ENCODE measurements at regions not wholly inside any gene's neighbourhood (a gene's known extent, or its start where the extent isn't known, plus 50 kb on each side); places are given as distances from the start of the nearest gene placed in this dataset.

DNA sequence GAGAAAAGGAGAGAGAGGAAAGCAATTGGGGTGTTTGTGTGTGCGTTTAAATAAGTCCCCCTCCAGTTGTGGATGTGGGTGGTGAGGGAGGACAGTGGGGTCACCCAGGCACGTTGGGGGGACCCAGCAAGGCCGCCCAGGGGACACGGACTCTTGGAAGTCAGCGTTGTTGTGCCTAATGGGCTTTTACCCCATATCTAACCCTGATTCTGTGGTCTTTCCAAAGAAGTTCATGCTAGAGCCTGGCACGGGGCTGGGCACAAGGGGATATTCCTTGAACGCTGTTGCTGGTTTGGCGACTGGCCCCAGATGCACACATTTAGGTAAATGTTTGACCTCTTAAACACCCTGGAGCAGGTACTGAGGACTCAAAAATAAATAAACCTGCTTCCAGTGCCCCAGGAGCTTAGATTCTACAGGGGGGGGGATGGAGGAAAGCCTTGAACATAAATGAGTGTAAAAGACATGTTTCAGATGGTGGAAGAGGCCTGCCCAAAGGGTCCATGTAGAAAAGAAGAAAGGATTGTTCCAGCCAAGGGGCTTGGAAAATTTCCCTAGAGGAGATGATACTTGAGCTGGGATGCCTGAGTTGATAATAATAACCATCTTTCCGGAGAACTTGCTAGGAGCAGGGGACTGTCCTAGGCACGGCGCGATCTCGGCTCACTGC lies 97.7 kb upstream of the SIX3 start:
- Histone ChIP-seq H3K27me3 (ENCODE audit: control insufficient read depth in 3 of 3, insufficient read depth in 3 of 3, low read depth in 1 of 3, low read length in 3 of 3) (peaks cover 0 to 54% (median 0%) of the 10 kb centered on the region in 3 experiments), H2BK15ac (ENCODE audit: low read length) (no peak overlapping the region), H2BK12ac (ENCODE audit: low read length) (no peak overlapping the region), H2BK120ac (ENCODE audit: low read depth, low read length) (no peak overlapping the region), H2AFZ (ENCODE audit: low read length) (no peak overlapping the region), H3K36me3 (replicated peaks in 1 of 2; ENCODE audit: control insufficient read depth in 2 of 2, insufficient read depth in 2 of 2, low read length in 2 of 2) (no peaks in the 10 kb centered on the region), H3K9me3 (replicated peaks in 1 of 2; ENCODE audit: control insufficient read depth in 2 of 2, insufficient read depth in 1 of 2, low read depth in 1 of 2, low read length in 2 of 2) (no peaks in the 10 kb centered on the region), H3K18ac (ENCODE audit: low read length) (peak overlapping the region; percentile 16), H3K4me1 (ENCODE audit: control insufficient read depth in 2 of 2, insufficient read depth in 1 of 2, low read depth in 1 of 2, low read length in 2 of 2) (peaks cover 0 to 5% of the 10 kb centered on the region in 2 donors), H2BK5ac (ENCODE audit: low read length) (no peak overlapping the region), H4K91ac (ENCODE audit: low read depth, low read length, poor library complexity) (no peak overlapping the region), H3K27ac (replicated peaks; ENCODE audit: low read length) (no peak overlapping the region), H3K9ac (ENCODE audit: low read depth, low read length, poor library complexity) (no peak overlapping the region), H3K4me3 (ENCODE audit: low read length in 2 of 2) (no peak overlapping the region), H3K4ac (ENCODE audit: low read length) (no peak overlapping the region), H4K8ac (ENCODE audit: low read depth, low read length) (no peak overlapping the region), H3K14ac (ENCODE audit: low read length) (no peak overlapping the region), H3K4me2 (ENCODE audit: insufficient read depth, low read length, poor library complexity, severe bottlenecking) (no peak overlapping the region), H3K79me1 (ENCODE audit: low read depth, low read length) (no peaks in the 10 kb centered on the region), H3K23ac (ENCODE audit: low read depth, low read length, poor library complexity) (no peak overlapping the region), H2AK5ac (ENCODE audit: low read depth, low read length) (no peak overlapping the region)
- no CpG with 5 or more reads among the region's 13 CpGs for WGBS, 2 donors (ENCODE audit: extremely low coverage in 2 of 2, insufficient read length in 2 of 2, insufficient replicate concordance in 1 of 2)
- DNase-seq (ENCODE audit: low spot score) = no peak

DNA sequence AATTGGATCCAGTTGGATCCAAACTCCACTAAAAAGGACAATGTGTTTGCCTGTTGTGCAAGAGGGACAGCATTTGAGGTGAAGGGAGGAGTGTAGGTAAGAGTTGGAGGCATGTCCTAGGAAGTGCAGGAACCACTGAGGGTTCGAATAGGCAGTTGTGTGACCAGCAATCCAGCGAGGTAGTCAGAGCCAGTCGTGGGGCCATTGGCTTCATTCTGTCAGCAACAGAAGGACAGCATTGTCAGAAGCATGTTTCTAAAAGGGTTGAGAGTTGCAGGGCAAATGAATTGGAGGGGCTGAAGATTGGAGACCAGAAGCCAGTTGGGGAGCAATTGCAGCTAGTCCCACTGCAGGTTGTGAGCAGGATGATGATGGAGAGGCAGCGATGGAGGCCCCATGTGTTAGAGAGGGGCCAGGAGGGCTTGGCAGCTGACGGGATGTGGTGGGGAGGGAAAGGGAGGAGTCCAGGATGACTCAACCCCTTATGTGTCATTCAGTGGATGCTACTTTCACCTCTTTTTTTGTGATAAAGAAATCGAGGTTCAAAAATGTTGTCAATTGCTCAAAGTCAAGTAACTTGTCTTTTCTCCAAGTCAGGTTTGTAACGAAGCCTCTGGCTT lies 96.7 kb upstream of the SIX3 start:
- no peak for DNase-seq (ENCODE audit: low spot score)

DNA sequence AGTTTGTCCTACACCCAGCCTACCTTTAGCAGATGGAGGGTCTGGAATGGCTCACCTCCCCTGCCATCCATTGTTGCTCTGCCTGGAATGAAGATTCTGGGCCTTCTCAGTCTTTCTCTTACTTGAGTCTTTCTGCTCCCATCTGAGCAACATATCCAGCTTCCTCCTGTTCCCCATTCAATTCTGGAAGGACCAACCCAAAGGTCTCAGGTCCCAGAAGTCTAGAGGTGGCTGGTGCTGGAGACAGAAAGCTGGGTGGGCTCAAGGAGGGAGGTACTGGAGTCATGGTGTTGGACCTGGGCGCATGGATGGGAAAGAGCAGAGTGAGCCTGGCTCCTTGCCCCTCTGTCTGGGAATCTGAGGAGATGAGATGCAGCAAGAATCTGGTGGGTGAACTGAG lies 93.5 kb upstream of the SIX3 start:
- Histone ChIP-seq H2BK120ac (ENCODE audit: low read depth, low read length) (no peak overlapping the region), H3K23ac (ENCODE audit: low read depth, low read length, poor library complexity) (no peak overlapping the region), H3K36me3 (replicated peaks in 1 of 2; ENCODE audit: control insufficient read depth in 2 of 2, insufficient read depth in 2 of 2, low read length in 2 of 2) (no peaks in the 10 kb centered on the region), H4K91ac (ENCODE audit: low read depth, low read length, poor library complexity) (no peak overlapping the region), H3K9me3 (replicated peaks in 1 of 2; ENCODE audit: control insufficient read depth in 2 of 2, insufficient read depth in 1 of 2, low read depth in 1 of 2, low read length in 2 of 2) (peaks cover 0 to 2% of the 10 kb centered on the region in 2 donors), H3K9ac (ENCODE audit: low read depth, low read length, poor library complexity) (no peak overlapping the region), H3K14ac (ENCODE audit: low read length) (no peak overlapping the region), H3K79me1 (ENCODE audit: low read depth, low read length) (no peaks in the 10 kb centered on the region), H2AK5ac (ENCODE audit: low read depth, low read length) (no peak overlapping the region), H3K27me3 (ENCODE audit: control insufficient read depth in 3 of 3, insufficient read depth in 3 of 3, low read depth in 1 of 3, low read length in 3 of 3) (peaks cover 0 to 26% (median 0%) of the 10 kb centered on the region in 3 experiments), H3K4ac (ENCODE audit: low read length) (no peak overlapping the region), H2BK12ac (ENCODE audit: low read length) (no peak overlapping the region), H2BK5ac (ENCODE audit: low read length) (no peak overlapping the region), H3K4me3 (ENCODE audit: low read length in 2 of 2) (no peak overlapping the region), H2BK15ac (ENCODE audit: low read length) (no peak overlapping the region), H2AFZ (ENCODE audit: low read length) (no peak overlapping the region), H4K8ac (ENCODE audit: low read depth, low read length) (no peak overlapping the region), H3K27ac (replicated peaks; ENCODE audit: low read length) (no peak overlapping the region), H3K18ac (ENCODE audit: low read length) (peak overlapping the region; percentile 53), H3K4me1 (ENCODE audit: control insufficient read depth in 2 of 2, insufficient read depth in 1 of 2, low read depth in 1 of 2, low read length in 2 of 2) (peaks cover 0 to 4% of the 10 kb centered on the region in 2 donors), H3K4me2 (ENCODE audit: insufficient read depth, low read length, poor library complexity, severe bottlenecking) (no peak overlapping the region)
- WGBS, 2 donors (ENCODE audit: extremely low coverage in 2 of 2, insufficient read length in 2 of 2, insufficient replicate concordance in 1 of 2) = no CpG with 5 or more reads among the region's 1 CpG
- DNase-seq (ENCODE audit: low spot score) = no peak

More for the DNA sequence above, 96.7 kb upstream of the SIX3 start:
- H4K91ac ChIP-seq (ENCODE audit: low read depth, low read length, poor library complexity) = no peak overlapping the region
- H2BK12ac ChIP-seq (ENCODE audit: low read length) = no peak overlapping the region
- H3K27ac ChIP-seq (replicated peaks; ENCODE audit: low read length) = no peak overlapping the region
- no peak overlapping the region for H2AFZ ChIP-seq (ENCODE audit: low read length)
- H3K4me1 ChIP-seq (ENCODE audit: control insufficient read depth in 2 of 2, insufficient read depth in 1 of 2, low read depth in 1 of 2, low read length in 2 of 2) = peaks cover 0 to 5% of the 10 kb centered on the region in 2 donors
- no peak overlapping the region for H3K9ac ChIP-seq (ENCODE audit: low read depth, low read length, poor library complexity)
- no peak overlapping the region for H3K23ac ChIP-seq (ENCODE audit: low read depth, low read length, poor library complexity)
- H3K4me3 ChIP-seq (ENCODE audit: low read length in 2 of 2) = no peak overlapping the region
- H3K9me3 ChIP-seq (replicated peaks in 1 of 2; ENCODE audit: control insufficient read depth in 2 of 2, insufficient read depth in 1 of 2, low read depth in 1 of 2, low read length in 2 of 2) = peaks cover 0 to 2% of the 10 kb centered on the region in 2 donors
- H3K79me1 ChIP-seq (ENCODE audit: low read depth, low read length) = no peaks in the 10 kb centered on the region
- no peak overlapping the region for H3K18ac ChIP-seq (ENCODE audit: low read length)
- H4K8ac ChIP-seq (ENCODE audit: low read depth, low read length) = no peak overlapping the region
- H3K36me3 ChIP-seq (replicated peaks in 1 of 2; ENCODE audit: control insufficient read depth in 2 of 2, insufficient read depth in 2 of 2, low read length in 2 of 2) = no peaks in the 10 kb centered on the region
- H2BK120ac ChIP-seq (ENCODE audit: low read depth, low read length) = no peak overlapping the region
- peak overlapping the region; percentile 55 for H2BK15ac ChIP-seq (ENCODE audit: low read length)
- H3K4ac ChIP-seq (ENCODE audit: low read length) = no peak overlapping the region
- no peak overlapping the region for H2AK5ac ChIP-seq (ENCODE audit: low read depth, low read length)
- no peak overlapping the region for H3K4me2 ChIP-seq (ENCODE audit: insufficient read depth, low read length, poor library complexity, severe bottlenecking)
- no peak overlapping the region for H3K14ac ChIP-seq (ENCODE audit: low read length)
- no CpG with 5 or more reads among the region's 7 CpGs for WGBS, 2 donors (ENCODE audit: extremely low coverage in 2 of 2, insufficient read length in 2 of 2, insufficient replicate concordance in 1 of 2)
- H3K27me3 ChIP-seq (ENCODE audit: control insufficient read depth in 3 of 3, insufficient read depth in 3 of 3, low read depth in 1 of 3, low read length in 3 of 3) = peaks cover 0 to 53% (median 0%) of the 10 kb centered on the region in 3 experiments
- H2BK5ac ChIP-seq (ENCODE audit: low read length) = no peak overlapping the region

DNA sequence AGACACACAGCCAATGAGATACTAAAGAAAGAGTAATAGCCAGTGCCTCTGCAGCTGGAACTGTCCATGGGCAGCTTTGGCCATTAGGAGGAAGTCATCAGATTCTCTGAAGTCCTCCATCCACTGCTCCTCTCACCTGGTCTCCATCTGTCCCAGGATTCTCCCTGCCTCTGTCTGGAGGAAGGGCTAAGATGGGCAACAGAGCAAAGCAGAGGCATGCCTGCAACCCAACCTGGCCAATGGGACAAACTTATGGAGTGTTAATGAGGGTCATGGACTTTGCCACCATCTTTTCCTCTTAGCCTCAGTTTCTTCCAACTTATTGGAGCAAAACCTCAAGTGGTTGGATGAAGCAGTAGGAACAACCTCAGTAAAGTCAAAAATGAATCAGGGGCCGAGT lies 91.5 kb upstream of the SIX3 start:
- no peak overlapping the region for H3K4me3 ChIP-seq (ENCODE audit: low read length in 2 of 2)
- no CpG with 5 or more reads among the region's 1 CpG for WGBS, 2 donors (ENCODE audit: extremely low coverage in 2 of 2, insufficient read length in 2 of 2, insufficient replicate concordance in 1 of 2)
- H3K23ac ChIP-seq (ENCODE audit: low read depth, low read length, poor library complexity) = no peak overlapping the region
- H2BK120ac ChIP-seq (ENCODE audit: low read depth, low read length) = no peak overlapping the region
- no peak overlapping the region for H4K91ac ChIP-seq (ENCODE audit: low read depth, low read length, poor library complexity)
- H3K79me1 ChIP-seq (ENCODE audit: low read depth, low read length) = no peaks in the 10 kb centered on the region
- no peak overlapping the region for H3K4ac ChIP-seq (ENCODE audit: low read length)
- H2BK5ac ChIP-seq (ENCODE audit: low read length) = no peak overlapping the region
- H3K36me3 ChIP-seq (replicated peaks in 1 of 2; ENCODE audit: control insufficient read depth in 2 of 2, insufficient read depth in 2 of 2, low read length in 2 of 2) = no peaks in the 10 kb centered on the region
- no peak overlapping the region for H2AFZ ChIP-seq (ENCODE audit: low read length)
- H2BK12ac ChIP-seq (ENCODE audit: low read length) = no peak overlapping the region
- H4K8ac ChIP-seq (ENCODE audit: low read depth, low read length) = no peak overlapping the region
- H3K27me3 ChIP-seq (ENCODE audit: control insufficient read depth in 3 of 3, insufficient read depth in 3 of 3, low read depth in 1 of 3, low read length in 3 of 3) = peaks cover 0 to 19% (median 0%) of the 10 kb centered on the region in 3 experiments
- H2AK5ac ChIP-seq (ENCODE audit: low read depth, low read length) = no peak overlapping the region
- no peak overlapping the region for H3K14ac ChIP-seq (ENCODE audit: low read length)
- no peak overlapping the region for H3K18ac ChIP-seq (ENCODE audit: low read length)
- H2BK15ac ChIP-seq (ENCODE audit: low read length) = no peak overlapping the region
- DNase-seq (ENCODE audit: low spot score) = no peak
- H3K9ac ChIP-seq (ENCODE audit: low read depth, low read length, poor library complexity) = no peak overlapping the region
- no peaks in the 10 kb centered on the region for H3K4me1 ChIP-seq (ENCODE audit: control insufficient read depth in 2 of 2, insufficient read depth in 1 of 2, low read depth in 1 of 2, low read length in 2 of 2)
- H3K27ac ChIP-seq (replicated peaks; ENCODE audit: low read length) = no peak overlapping the region
- H3K4me2 ChIP-seq (ENCODE audit: insufficient read depth, low read length, poor library complexity, severe bottlenecking) = no peak overlapping the region
- peaks cover 0 to 2% of the 10 kb centered on the region in 2 donors for H3K9me3 ChIP-seq (replicated peaks in 1 of 2; ENCODE audit: control insufficient read depth in 2 of 2, insufficient read depth in 1 of 2, low read depth in 1 of 2, low read length in 2 of 2)

Data from neuronal stem cell (in vitro differentiated cells).